ENCODE measurements at regions not wholly inside any gene's neighbourhood (a gene's known extent, or its start where the extent isn't known, plus 50 kb on each side); places are given as distances from the start of the nearest gene placed in this dataset.

DNA sequence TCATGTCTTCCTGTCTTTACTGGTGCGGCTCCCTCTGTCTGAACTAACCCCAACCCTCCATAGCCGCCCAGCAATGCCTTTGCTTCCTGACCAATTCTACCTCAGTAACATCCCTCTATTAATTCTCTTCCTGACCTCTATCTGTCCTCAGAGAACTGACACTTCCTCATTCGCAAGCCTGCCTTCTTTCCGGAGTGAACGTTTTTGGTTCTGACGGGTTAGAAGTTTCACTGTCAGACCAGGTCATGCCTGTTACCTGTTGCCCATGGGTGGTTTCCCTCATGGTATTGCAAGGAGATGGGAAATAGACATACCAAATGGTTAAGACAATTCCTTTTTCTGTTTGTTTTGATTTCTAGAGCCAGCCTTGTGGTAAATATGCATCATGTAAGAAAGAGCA lies 453.4 kb upstream of the SLC14A2 start:
- Histone ChIP-seq H3K27me3 (no peaks in the 10 kb centered on the region), H3K9me3 (no peaks in the 10 kb centered on the region), H3K36me3 (no peaks in the 10 kb centered on the region), H3K27ac (no peak overlapping the region), H3K4me3 (no peak overlapping the region), H3K4me1 (ENCODE audit: insufficient read depth) (no peaks in the 10 kb centered on the region)
- no peak for DNase-seq
- 86 to 96% (median 92%) methylated on average over 6 of the region's 6 CpGs for WGBS, 3 donors
- TF ChIP-seq EP300 (IDR thresholded peaks at IDR 0.05): no peak
- no peak for TF ChIP-seq POLR2A (IDR thresholded peaks at IDR 0.05)
- TF ChIP-seq, protein P1, sequence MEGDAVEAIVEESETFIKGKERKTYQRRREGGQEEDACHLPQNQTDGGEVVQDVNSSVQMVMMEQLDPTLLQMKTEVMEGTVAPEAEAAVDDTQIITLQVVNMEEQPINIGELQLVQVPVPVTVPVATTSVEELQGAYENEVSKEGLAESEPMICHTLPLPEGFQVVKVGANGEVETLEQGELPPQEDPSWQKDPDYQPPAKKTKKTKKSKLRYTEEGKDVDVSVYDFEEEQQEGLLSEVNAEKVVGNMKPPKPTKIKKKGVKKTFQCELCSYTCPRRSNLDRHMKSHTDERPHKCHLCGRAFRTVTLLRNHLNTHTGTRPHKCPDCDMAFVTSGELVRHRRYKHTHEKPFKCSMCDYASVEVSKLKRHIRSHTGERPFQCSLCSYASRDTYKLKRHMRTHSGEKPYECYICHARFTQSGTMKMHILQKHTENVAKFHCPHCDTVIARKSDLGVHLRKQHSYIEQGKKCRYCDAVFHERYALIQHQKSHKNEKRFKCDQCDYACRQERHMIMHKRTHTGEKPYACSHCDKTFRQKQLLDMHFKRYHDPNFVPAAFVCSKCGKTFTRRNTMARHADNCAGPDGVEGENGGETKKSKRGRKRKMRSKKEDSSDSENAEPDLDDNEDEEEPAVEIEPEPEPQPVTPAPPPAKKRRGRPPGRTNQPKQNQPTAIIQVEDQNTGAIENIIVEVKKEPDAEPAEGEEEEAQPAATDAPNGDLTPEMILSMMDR (IDR thresholded peaks at IDR 0.05): no peak
- intact Hi-C loops (cut with DNase I): no loop called here

DNA sequence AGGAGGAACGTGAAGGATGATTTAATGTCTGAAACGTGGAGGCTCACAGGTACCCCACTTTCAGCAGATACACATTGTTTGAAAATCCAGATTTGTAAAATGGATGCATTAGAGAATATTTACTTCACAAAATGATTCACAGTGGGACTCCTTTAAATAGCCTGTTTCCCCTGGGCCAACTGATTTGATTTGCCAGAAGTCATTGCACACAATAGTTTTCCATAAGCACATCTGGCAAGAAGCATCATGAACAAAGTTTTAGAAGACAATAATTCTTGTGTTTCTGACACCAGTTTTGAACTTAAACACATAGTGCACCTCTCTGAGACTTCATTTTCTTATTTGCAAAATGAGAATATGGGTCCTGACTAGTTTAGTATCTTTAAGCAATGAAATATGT lies 451.4 kb upstream of the SLC14A2 start:
- Histone ChIP-seq H3K36me3 (no peaks in the 10 kb centered on the region), H3K9me3 (no peaks in the 10 kb centered on the region), H3K4me1 (ENCODE audit: insufficient read depth) (no peaks in the 10 kb centered on the region), H3K27me3 (no peaks in the 10 kb centered on the region), H3K27ac (no peak overlapping the region), H3K4me3 (no peak overlapping the region)
- no peak for DNase-seq
- WGBS, 3 donors: 69 to 71% (median 71%) methylated on average over 2 of the region's 2 CpGs
- intact Hi-C loops (cut with DNase I): no loop called here
- TF ChIP-seq, protein P1 (IDR thresholded peaks at IDR 0.05): no peak
- TF ChIP-seq EP300 (IDR thresholded peaks at IDR 0.05) (no peak), POLR2A (IDR thresholded peaks at IDR 0.05) (no peak)

GRCh38 chr18:45164551-45164950 lies 450.7 kb upstream of the SLC14A2 start:
- no peak for DNase-seq
- H3K27me3 ChIP-seq: no peaks in the 10 kb centered on the region
- H3K27ac ChIP-seq: no peak overlapping the region
- H3K4me1 ChIP-seq (ENCODE audit: insufficient read depth): no peaks in the 10 kb centered on the region
- TF ChIP-seq, protein P1 (IDR thresholded peaks at IDR 0.05): no peak
- TF ChIP-seq POLR2A (IDR thresholded peaks at IDR 0.05) (no peak), EP300 (IDR thresholded peaks at IDR 0.05) (no peak)
- H3K36me3 ChIP-seq: no peaks in the 10 kb centered on the region
- H3K9me3 ChIP-seq: no peaks in the 10 kb centered on the region
- H3K4me3 ChIP-seq: no peak overlapping the region
- WGBS, 3 donors: 0 to 7% (median 3%) methylated on average over 1 of the region's 1 CpG
- intact Hi-C loops (cut with DNase I): no loop called here

DNA sequence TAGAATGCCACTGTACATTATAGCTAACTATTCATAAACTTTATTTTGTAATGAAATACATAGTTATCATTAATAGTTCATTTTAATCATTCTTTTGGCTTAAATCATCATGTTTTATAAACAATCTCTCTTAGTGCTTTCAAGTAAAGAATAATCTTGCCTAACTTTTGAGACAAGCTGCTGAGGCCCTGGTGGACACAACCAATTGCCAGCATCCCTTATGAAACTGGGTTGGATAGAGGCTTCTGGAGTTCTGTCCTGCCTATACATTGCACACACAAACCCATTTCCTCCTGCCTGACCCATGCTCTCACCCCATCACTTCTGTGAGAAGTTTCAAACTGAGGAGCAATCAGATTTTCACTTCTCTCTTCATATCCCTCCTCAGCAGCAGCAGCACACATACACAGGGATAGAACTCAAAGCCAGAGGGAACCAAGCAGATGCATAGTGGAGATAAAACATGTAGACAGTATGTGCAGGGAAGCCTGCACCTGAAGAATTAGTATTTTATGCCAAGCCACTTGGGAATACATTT lies 450.0 kb upstream of the SLC14A2 start:
- intact Hi-C loops (cut with DNase I): no loop called here
- no peak for DNase-seq
- Histone ChIP-seq H3K4me3 (no peak overlapping the region), H3K4me1 (ENCODE audit: insufficient read depth) (no peaks in the 10 kb centered on the region), H3K27ac (no peak overlapping the region), H3K27me3 (no peaks in the 10 kb centered on the region), H3K36me3 (no peaks in the 10 kb centered on the region), H3K9me3 (no peaks in the 10 kb centered on the region)
- TF ChIP-seq EP300 (IDR thresholded peaks at IDR 0.05) (no peak), POLR2A (IDR thresholded peaks at IDR 0.05) (no peak)
- TF ChIP-seq, protein P1 (IDR thresholded peaks at IDR 0.05): no peak

Data from ovary (tissue), 7 donors.